Breast epithelium (tissue), 3 donors: ENCODE measurements at regions not wholly inside any gene's neighbourhood (a gene's known extent, or its start where the extent isn't known, plus 50 kb on each side); places are given as distances from the start of the nearest gene placed in this dataset.

Experiments used
- POLR2A ChIP-seq: fragments of 450-650 bp; IDR thresholded peaks from one replicate; pipeline ENCODE4 v1.6.1; 2016; ENCODE audit warnings: antibody characterized with exemption, mild to moderate bottlenecking, moderate library complexity
- TF ChIP-seq, protein P1 (sequence below), 3 donors: fragments of 450-650 bp; IDR thresholded peaks; one replicate each; pipeline ENCODE4 v1.5.1; 2016 to 2017; ENCODE audit warnings: antibody characterized with exemption in 3 of 3, mild to moderate bottlenecking in 3 of 3, moderate library complexity in 3 of 3

DNA sequence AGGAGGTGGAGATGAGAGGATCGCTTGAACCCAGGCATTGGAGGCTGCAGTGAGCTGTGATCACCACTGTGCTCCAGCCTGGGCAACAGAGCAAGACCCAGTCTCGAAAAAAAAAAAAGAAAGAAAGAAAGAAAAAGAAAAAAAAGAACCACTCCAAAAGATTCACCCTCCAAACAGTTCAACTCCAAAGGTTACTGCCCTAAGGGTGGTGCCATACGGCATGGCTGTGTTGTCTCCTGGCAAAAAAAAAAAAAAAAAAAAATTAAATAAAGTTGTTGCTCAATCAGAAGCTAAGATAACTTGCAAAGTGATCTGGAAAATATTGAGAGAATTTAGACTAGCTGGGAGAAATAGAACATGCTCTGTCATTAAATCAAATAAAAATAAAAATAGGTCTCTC, 79.5 kb downstream of the KCTD15 start:
- TF ChIP-seq POLR2A: no peak
- TF ChIP-seq, protein P1, sequence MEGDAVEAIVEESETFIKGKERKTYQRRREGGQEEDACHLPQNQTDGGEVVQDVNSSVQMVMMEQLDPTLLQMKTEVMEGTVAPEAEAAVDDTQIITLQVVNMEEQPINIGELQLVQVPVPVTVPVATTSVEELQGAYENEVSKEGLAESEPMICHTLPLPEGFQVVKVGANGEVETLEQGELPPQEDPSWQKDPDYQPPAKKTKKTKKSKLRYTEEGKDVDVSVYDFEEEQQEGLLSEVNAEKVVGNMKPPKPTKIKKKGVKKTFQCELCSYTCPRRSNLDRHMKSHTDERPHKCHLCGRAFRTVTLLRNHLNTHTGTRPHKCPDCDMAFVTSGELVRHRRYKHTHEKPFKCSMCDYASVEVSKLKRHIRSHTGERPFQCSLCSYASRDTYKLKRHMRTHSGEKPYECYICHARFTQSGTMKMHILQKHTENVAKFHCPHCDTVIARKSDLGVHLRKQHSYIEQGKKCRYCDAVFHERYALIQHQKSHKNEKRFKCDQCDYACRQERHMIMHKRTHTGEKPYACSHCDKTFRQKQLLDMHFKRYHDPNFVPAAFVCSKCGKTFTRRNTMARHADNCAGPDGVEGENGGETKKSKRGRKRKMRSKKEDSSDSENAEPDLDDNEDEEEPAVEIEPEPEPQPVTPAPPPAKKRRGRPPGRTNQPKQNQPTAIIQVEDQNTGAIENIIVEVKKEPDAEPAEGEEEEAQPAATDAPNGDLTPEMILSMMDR (IDR thresholded peaks at IDR 0.05): no peak
